ENCODE measurements at regions not wholly inside any gene's neighbourhood (a gene's known extent, or its start where the extent isn't known, plus 50 kb on each side); places are given as distances from the start of the nearest gene placed in this dataset.

GRCh38 chr11:96755752-96756151 is 365.9 kb downstream of the JRKL start:
- no peaks in the 10 kb centered on the region for H3K9me3 ChIP-seq
- no peak overlapping the region for H3K27ac ChIP-seq
- no peaks in the 10 kb centered on the region for H3K4me1 ChIP-seq
- no peak for DNase-seq (ENCODE audit: low read depth in 1 of 2, low spot score in 1 of 2)
- POLR2A ChIA-PET: no interaction called here
- H3K4me2 ChIP-seq: no peak overlapping the region
- CTCF ChIA-PET: no interaction called here
- TF ChIP-seq ZNF302 (CRISPR knock-in tag; IDR thresholded peaks at IDR 0.05) (no peak), ATOH8 (CRISPR knock-in tag; IDR thresholded peaks at IDR 0.05; ENCODE audit: low read depth) (no peak), HDAC2 (IDR thresholded peaks at IDR 0.05) (no peak), PBX3 (IDR thresholded peaks at IDR 0.05) (no peak), ZFP36 (IDR thresholded peaks at IDR 0.05; ENCODE audit: borderline replicate concordance, partially characterized antibody) (no peak), FOSB (CRISPR knock-in tag; IDR thresholded peaks at IDR 0.05) (no peak), RAD21 (conservative IDR thresholded peaks at IDR 0.05 in 1 of 2, IDR thresholded peaks at IDR 0.05 in 1 of 2) (no peak), E2F6 (IDR thresholded peaks at IDR 0.05; ENCODE audit: borderline replicate concordance, low read depth) (no peak), GATA3 (IDR thresholded peaks at IDR 0.05; ENCODE audit: borderline replicate concordance) (no peak), ELK1 (IDR thresholded peaks at IDR 0.05; ENCODE audit: low read depth, low read length) (no peak), CBX8 (IDR thresholded peaks at IDR 0.05) (no peak), HMGXB4 (CRISPR knock-in tag; IDR thresholded peaks at IDR 0.05; ENCODE audit: borderline replicate concordance) (no peak), RNF2 (IDR thresholded peaks at IDR 0.05; ENCODE audit: borderline replicate concordance, low read depth) (no peak), SREBF2 (IDR thresholded peaks at IDR 0.05) (no peak)
- 14% methylated on average over 5 of the region's 8 CpGs for WGBS (ENCODE audit: missing lambda C conversion rate)
- H3K4me3 ChIP-seq: no peak overlapping the region
- ATAC-seq: no peak
- FAIRE-seq: no peak

- no peak for ATAC-seq
- Histone ChIP-seq H3K4me2 (no peak overlapping the region), H3K27ac (no peak overlapping the region), H3K9me3 (no peaks in the 10 kb centered on the region), H3K4me1 (no peaks in the 10 kb centered on the region), H3K4me3 (no peak overlapping the region)
- CTCF ChIA-PET: no interaction called here
- no peak for TF ChIP-seq EP300 (IDR thresholded peaks at IDR 0.05)
- FAIRE-seq: no peak
- DNase-seq (ENCODE audit: low read depth in 1 of 2, low spot score in 1 of 2): no peak
- 0% methylated on average over 1 of the region's 1 CpG for WGBS (ENCODE audit: missing lambda C conversion rate)
- POLR2A ChIA-PET: no interaction called here
Observed at GRCh38 chr11:96758957-96759356, 369.1 kb downstream of the JRKL start.

- no peak for ATAC-seq
- ChIA-PET CTCF (no interaction called here), POLR2A (no interaction called here)
- H3K27ac ChIP-seq: no peak overlapping the region
- H3K9me3 ChIP-seq: no peaks in the 10 kb centered on the region
- DNase-seq (ENCODE audit: low read depth in 1 of 2, low spot score in 1 of 2): no peak
- H3K4me2 ChIP-seq: no peak overlapping the region
- WGBS (ENCODE audit: missing lambda C conversion rate): 3% methylated on average over 2 of the region's 2 CpGs
- no peak overlapping the region for H3K4me3 ChIP-seq
- no peak for FAIRE-seq
- TF ChIP-seq ESRRA (IDR thresholded peaks at IDR 0.05; ENCODE audit: borderline replicate concordance, low read length) (no peak), POLR2AphosphoS2 (conservative IDR thresholded peaks at IDR 0.05; ENCODE audit: low read length) (no peak), ZC3H11A (IDR thresholded peaks at IDR 0.05) (no peak), HOXB13 (CRISPR knock-in tag; IDR thresholded peaks at IDR 0.05; ENCODE audit: low read depth) (no peak), EHMT2 (IDR thresholded peaks at IDR 0.05; ENCODE audit: low read depth) (no peak)
- no peaks in the 10 kb centered on the region for H3K4me1 ChIP-seq
Observed at GRCh38 chr11:96760306-96760705, 370.5 kb downstream of the JRKL start.

Measured in A549 (cell line).